IPS DF 4.7 (cell line): ENCODE measurements at regions not wholly inside any gene's neighbourhood (a gene's known extent, or its start where the extent isn't known, plus 50 kb on each side); places are given as distances from the start of the nearest gene placed in this dataset.
"Not testable (repeated sequence)": the region's sequence is repeated elsewhere in the genome, so short reads cannot be mapped to it uniquely, and the experiment has no call there.

Source experiments
- DNase-seq: peaks from one replicate; pipeline ENCODE4 v3.0.0-alpha.2; 2013; ENCODE audit warnings: low spot score; ENCODE audit errors: extremely low read depth

GRCh38 chrX:23061116-23061515 lies 61.4 kb downstream of the DDX53 start:
- DNase-seq, result no peak

GRCh38 chrX:23062359-23062758 lies 62.6 kb downstream of the DDX53 start:
- no peak for DNase-seq

GRCh38 chrX:23066588-23067281 lies 67.0 kb downstream of the DDX53 start:
- no peak for DNase-seq

GRCh38 chrX:23075461-23075860 lies 75.7 kb downstream of the DDX53 start:
- not testable (repeated sequence) for DNase-seq

GRCh38 chrX:23079347-23079746 lies 79.6 kb downstream of the DDX53 start:
- no peak for DNase-seq

GRCh38 chrX:23100826-23101225 lies 101.1 kb downstream of the DDX53 start:
- DNase-seq, result no peak

GRCh38 chrX:23103546-23103945 lies 103.8 kb downstream of the DDX53 start:
- DNase-seq, result peak; percentile 7

- DNase-seq, result no peak
These were observed 114.5 kb downstream of the DDX53 start for GRCh38 chrX:23114241-23114640.

GRCh38 chrX:23115651-23116050 lies 115.9 kb downstream of the DDX53 start:
- DNase-seq, result no peak

- DNase-seq, result no peak
These were observed 118.4 kb downstream of the DDX53 start for GRCh38 chrX:23118163-23118562.

GRCh38 chrX:23118890-23119527 lies 119.2 kb downstream of the DDX53 start:
- DNase-seq, result no peak

- no peak for DNase-seq
These were observed 127.8 kb downstream of the DDX53 start for GRCh38 chrX:23127586-23127985.

- DNase-seq, result no peak
These were observed 133.8 kb downstream of the DDX53 start for GRCh38 chrX:23133551-23133950.

- DNase-seq, result no peak
These were observed 134.4 kb downstream of the DDX53 start for GRCh38 chrX:23134136-23134535.

GRCh38 chrX:23136816-23137215 lies 137.1 kb downstream of the DDX53 start:
- no peak for DNase-seq

- DNase-seq, result no peak
These were observed 166.4 kb upstream of the PTCHD1 start for GRCh38 chrX:23168291-23168690.

GRCh38 chrX:23185951-23186350 lies 148.7 kb upstream of the PTCHD1 start:
- no peak for DNase-seq

- no peak for DNase-seq
These were observed 146.8 kb upstream of the PTCHD1 start for GRCh38 chrX:23187819-23188218.

- no peak for DNase-seq
These were observed 139.6 kb upstream of the PTCHD1 start for GRCh38 chrX:23194885-23195554.

- DNase-seq, result no peak
These were observed 138.9 kb upstream of the PTCHD1 start for GRCh38 chrX:23195761-23196160.

- no peak for DNase-seq
These were observed 132.9 kb upstream of the PTCHD1 start for GRCh38 chrX:23201706-23202105.

GRCh38 chrX:23202326-23202725 lies 132.3 kb upstream of the PTCHD1 start:
- no peak for DNase-seq

- DNase-seq, result no peak
These were observed 111.5 kb upstream of the PTCHD1 start for GRCh38 chrX:23223169-23223568.
